HCT116 (cell line): ENCODE measurements at regions not wholly inside any gene's neighbourhood (a gene's known extent, or its start where the extent isn't known, plus 50 kb on each side); places are given as distances from the start of the nearest gene placed in this dataset.

ENCODE experiments used
- ATAC-seq: fragments of 200-7000 bp; cut with Tn5 transposase; 2 replicates; pipeline ENCODE4 v1.9.1; 2020; ENCODE audit warnings: mild to moderate bottlenecking, moderate library complexity
- BruUV-seq: library from RNA; stranded (reverse); fragments of 400-500 nt; replicated peaks from 2 replicates; lab custom pipeline; 2021; lab: Mats Ljungman, UMichigan
- CTCF ChIA-PET: fragments of 300-600 bp; sonication (Branson Sonifier 250); formaldehyde crosslinking; loops from one replicate; lab custom pipeline; 2021; ENCODE audit warnings: antibody characterized with exemption; lab: Charles Lee
- POLR2A ChIA-PET: fragments of 300-600, 350-600 bp; sonication (Branson Sonifier 250); formaldehyde crosslinking; loops from one replicate; lab custom pipeline; 2021; ENCODE audit warnings: antibody characterized with exemption; lab: Charles Lee
- RAD21 ChIA-PET, 2 experiments: fragments of 300-600 bp; sonication (Branson Sonifier 250); formaldehyde crosslinking; loops; one replicate each; lab custom pipeline; 2023; ENCODE audit warnings: low total read pairs in 2 of 2; ENCODE audit not compliant: uncharacterized antibody in 2 of 2, unreplicated experiment in 2 of 2, low non-redundant PET in 1 of 2; lab: Charles Lee
- DNase-seq: peaks from one replicate; pipeline ENCODE4 v3.0.0-alpha.2; 2010; ENCODE audit warnings: low read depth, low spot score
- H2AFZ ChIP-seq: fragments of 200-600 bp; shearing (Covaris generic), sonication (generic); 2 replicates; pipeline ENCODE4 v1.6.1; 2017; ENCODE audit warnings: low read depth, mixed run types, mixed read lengths, antibody characterized with exemption, low read length; ENCODE audit not compliant: poor library complexity, severe bottlenecking
- H3K27ac ChIP-seq: 2 replicates; pipeline ENCODE4 v1.5.1; 2012; ENCODE audit warnings: low read depth, low read length
- H3K27me3 ChIP-seq: fragments of 200-600 bp; sonication (generic); 2 replicates; pipeline ENCODE4 v1.6.1; 2016; ENCODE audit warnings: mixed run types, low read length, mixed read lengths; ENCODE audit not compliant: insufficient read depth
- H3K36me3 ChIP-seq, 2 experiments: fragments of 200-500 bp in 1 of 2; fragments of 200-600 bp in 1 of 2; sonication (Bioruptor generic) in 1 of 2; sonication (generic) in 1 of 2; 2 replicates each; pipeline versions ENCODE4 v1.5.1 to v1.6.1; 2014 to 2016; ENCODE audit warnings: low read length in 2 of 2, inconsistent platforms in 1 of 2, mixed read lengths in 1 of 2, mixed run types in 1 of 2; ENCODE audit not compliant: insufficient read depth in 2 of 2, control insufficient read depth in 1 of 2
- H3K4me1 ChIP-seq, 2 experiments: fragments of 200-600 bp in 1 of 2; sonication (generic) in 1 of 2; 2 replicates each; pipeline versions ENCODE4 v1.5.1 to v1.6.1; 2012 to 2017; ENCODE audit warnings: low read length in 2 of 2, inconsistent platforms in 1 of 2, mild to moderate bottlenecking in 1 of 2, mixed read lengths in 1 of 2, mixed run types in 1 of 2, moderate library complexity in 1 of 2; ENCODE audit not compliant: insufficient read depth in 2 of 2, control insufficient read depth in 1 of 2
- H3K4me2 ChIP-seq: fragments of 200-600 bp; sonication (generic); 2 replicates; pipeline ENCODE4 v1.6.1; 2017; ENCODE audit warnings: mixed run types, low read length, mixed read lengths
- H3K4me3 ChIP-seq, 2 experiments: fragments of 200-600 bp in 1 of 2; sonication (generic) in 1 of 2; replicated peaks in 1 of 2; 2 replicates each; pipeline ENCODE4 v1.5.1; 2011 to 2016; ENCODE audit warnings: low read length in 2 of 2, control low read depth in 1 of 2, low read depth in 1 of 2, mild to moderate bottlenecking in 1 of 2, mixed read lengths in 1 of 2, mixed run types in 1 of 2
- H3K79me2 ChIP-seq: fragments of 200-600 bp; sonication (generic); 2 replicates; pipeline ENCODE4 v1.6.1; 2017; ENCODE audit warnings: mild to moderate bottlenecking, mixed run types, low read length, moderate library complexity, mixed read lengths; ENCODE audit not compliant: insufficient read depth
- H3K9ac ChIP-seq: fragments of 200-600 bp; sonication (generic); 2 replicates; pipeline ENCODE4 v1.6.1; 2016; ENCODE audit warnings: low read length, mixed read lengths
- H3K9me2 ChIP-seq: fragments of 200-600 bp; sonication (generic), shearing (Covaris generic); 2 replicates; pipeline ENCODE4 v1.6.1; 2017; ENCODE audit warnings: mixed run types, mild to moderate bottlenecking, moderate library complexity; ENCODE audit not compliant: insufficient read depth
- H3K9me3 ChIP-seq, 2 experiments: fragments of 200-500 bp in 1 of 2; fragments of 200-600 bp in 1 of 2; sonication (Bioruptor generic) in 1 of 2; sonication (generic) in 1 of 2; 2 replicates each; pipeline ENCODE4 v1.6.1; 2014 to 2017; ENCODE audit warnings: low read length in 2 of 2, mixed read lengths in 2 of 2, inconsistent platforms in 1 of 2, low read depth in 1 of 2, mild to moderate bottlenecking in 1 of 2, mixed run types in 1 of 2, moderate library complexity in 1 of 2; ENCODE audit not compliant: control insufficient read depth in 1 of 2, insufficient read depth in 1 of 2
- H4K20me1 ChIP-seq: fragments of 200-600 bp; sonication (generic), shearing (Covaris generic); 2 replicates; pipeline ENCODE4 v1.6.1; 2017; ENCODE audit warnings: mixed run types, mild to moderate bottlenecking, moderate library complexity; ENCODE audit not compliant: insufficient read depth
- CBX3 ChIP-seq: IDR thresholded peaks from 2 replicates; pipeline ENCODE4 v1.6.1; 2012; ENCODE audit warnings: low read depth
- CEBPB ChIP-seq: IDR thresholded peaks from 2 replicates; pipeline ENCODE4 v1.6.1; 2012; ENCODE audit warnings: low read depth
- ELF1 ChIP-seq: IDR thresholded peaks from 2 replicates; pipeline ENCODE4 v1.6.1; 2012; ENCODE audit warnings: low read depth, borderline replicate concordance
- FOSL1 ChIP-seq: IDR thresholded peaks from 2 replicates; pipeline ENCODE4 v1.6.1; 2012; ENCODE audit warnings: low read depth
- POLR2A ChIP-seq: IDR thresholded peaks from 2 replicates; pipeline ENCODE4 v1.7.0; 2011; ENCODE audit warnings: borderline replicate concordance; ENCODE audit not compliant: insufficient read depth, insufficient read length; ENCODE audit errors: extremely low read depth
- POLR2AphosphoS5 ChIP-seq: IDR thresholded peaks from 2 replicates; pipeline ENCODE4 v1.6.1; 2011; ENCODE audit warnings: mild to moderate bottlenecking, low read depth, low read length, moderate library complexity
- REST ChIP-seq: IDR thresholded peaks from 2 replicates; pipeline ENCODE4 v1.6.1; 2012; ENCODE audit warnings: low read depth
- SP1 ChIP-seq: IDR thresholded peaks from 2 replicates; pipeline ENCODE4 v1.6.1; 2012; ENCODE audit warnings: low read depth
- SRF ChIP-seq: IDR thresholded peaks from 2 replicates; pipeline ENCODE4 v1.6.1; 2012; ENCODE audit warnings: low read depth
- TCF7L2 ChIP-seq: IDR thresholded peaks from 2 replicates; pipeline ENCODE4 v1.7.0; 2011; ENCODE audit warnings: borderline replicate concordance, inconsistent platforms; ENCODE audit not compliant: insufficient read depth, insufficient read length; ENCODE audit errors: extremely low read depth
- ZFX ChIP-seq: fragments of 450-650 bp; IDR thresholded peaks from 2 replicates; pipeline ENCODE4 v1.6.1; 2017
- ZNF274 ChIP-seq: fragments of 200-500 bp; sonication (Bioruptor generic); IDR thresholded peaks from 2 replicates; pipeline ENCODE4 v1.6.1; 2014; ENCODE audit warnings: mild to moderate bottlenecking, low read depth, low read length, inconsistent platforms
- intact Hi-C: fragments of 100-400 bp; cut with micrococcal nuclease; formaldehyde crosslinking; loops from 2 replicates; pipeline ENCODE4 v1.10.0; 2022
- TF ChIP-seq, protein P1 (sequence below): IDR thresholded peaks from 2 replicates; pipeline ENCODE4 v1.6.1; 2012

DNA sequence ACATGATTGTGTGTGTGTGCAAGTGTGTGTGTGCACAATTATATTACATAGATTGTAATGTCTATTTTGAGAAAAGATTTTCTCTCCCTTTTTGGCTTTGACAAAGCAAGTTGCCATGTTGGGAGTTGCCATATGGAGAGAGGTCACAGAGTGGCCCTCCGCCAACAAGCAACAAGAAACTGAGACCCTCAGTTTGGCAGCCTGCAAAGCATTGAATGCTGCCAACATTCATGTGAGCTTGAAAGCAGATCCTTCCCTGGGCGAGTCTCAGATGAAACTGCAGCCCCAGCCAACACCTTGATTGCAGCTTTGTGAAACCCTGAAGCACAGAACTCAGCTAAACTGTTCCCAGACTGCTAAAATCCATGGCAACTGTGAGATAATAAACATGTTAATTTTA lies 498.0 kb downstream of the NR2F1-AS1 start:
- Histone ChIP-seq H3K79me2 (no peaks in the 10 kb centered on the region), H4K20me1 (no peaks in the 10 kb centered on the region), H3K9ac (no peak overlapping the region), H2AFZ (no peak overlapping the region), H3K9me3 (no peaks in the 10 kb centered on the region), H3K27me3 (no peaks in the 10 kb centered on the region), H3K27ac (no peak overlapping the region), H3K4me1 (peaks cover 24 to 40% of the 10 kb centered on the region in 2 experiments), H3K4me3 (no peak overlapping the region), H3K4me2 (no peak overlapping the region), H3K36me3 (no peaks in the 10 kb centered on the region), H3K9me2 (0 out of 2 replicates have a peak, but pooled peaks cover 5% of the 10 kb centered on the region)
- ATAC-seq (no peak), DNase-seq (no peak)
- ChIA-PET CTCF (no interaction called here), POLR2A (no interaction called here), RAD21 (no interaction called here)
- no TSS peak for BruUV-seq
- TF ChIP-seq ELF1, result no peak
- intact Hi-C loops, result no loop called here

GRCh38 chr5:93079046-93079445 lies 502.0 kb downstream of the NR2F1-AS1 start:
- POLR2A ChIA-PET, result no interaction called here
- peak overlapping the region; percentile 98 for H3K27ac ChIP-seq
- no peak overlapping the region for H2AFZ ChIP-seq
- peak overlapping the region; percentile 18 for H3K9ac ChIP-seq
- H4K20me1 ChIP-seq, result no peaks in the 10 kb centered on the region
- no peak for TF ChIP-seq SP1
- TF ChIP-seq TCF7L2, result no peak
- TF ChIP-seq ZFX, result no peak
- TF ChIP-seq CBX3, result no peak
- no peak for TF ChIP-seq CEBPB
- TF ChIP-seq ZNF274, result no peak
- no peak for TF ChIP-seq REST
- TF ChIP-seq, protein P1, sequence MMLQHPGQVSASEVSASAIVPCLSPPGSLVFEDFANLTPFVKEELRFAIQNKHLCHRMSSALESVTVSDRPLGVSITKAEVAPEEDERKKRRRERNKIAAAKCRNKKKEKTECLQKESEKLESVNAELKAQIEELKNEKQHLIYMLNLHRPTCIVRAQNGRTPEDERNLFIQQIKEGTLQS, result no peak
- TF ChIP-seq ELF1, result no peak
- TF ChIP-seq POLR2A, result no peak
- TF ChIP-seq SRF, result no peak
- no peak for TF ChIP-seq FOSL1
- TF ChIP-seq POLR2AphosphoS5, result no peak
- no peaks in the 10 kb centered on the region for H3K27me3 ChIP-seq
- peak overlapping the region in 1 of 2 experiments; percentile 16; a peak in 2 of 4 replicates for H3K4me3 ChIP-seq
- CTCF ChIA-PET, result no interaction called here
- ATAC-seq (peak; percentile 49), DNase-seq (no peak)
- H3K79me2 ChIP-seq, result no peaks in the 10 kb centered on the region
- intact Hi-C loops, result loop anchor here (5.0 to 10.0 kb wide), 4 partner anchors 116 to 718 kb away; partner anchors contain the start of genes NR2F1 and NR2F1-AS1
- H3K36me3 ChIP-seq, result 0 out of 4 replicates have a peak, but pooled peaks cover 0 to 2% of the 10 kb centered on the region in 2 experiments
- H3K9me3 ChIP-seq, result no peaks in the 10 kb centered on the region
- RAD21 ChIA-PET, result no interaction called here
- no peaks in the 10 kb centered on the region for H3K9me2 ChIP-seq
- no TSS peak for BruUV-seq
- H3K4me1 ChIP-seq, result peaks cover 38 to 44% of the 10 kb centered on the region in 2 experiments
- peak overlapping the region; percentile 72 for H3K4me2 ChIP-seq
